ENCODE measurements at regions not wholly inside any gene's neighbourhood (a gene's known extent, or its start where the extent isn't known, plus 50 kb on each side); places are given as distances from the start of the nearest gene placed in this dataset.

DNA sequence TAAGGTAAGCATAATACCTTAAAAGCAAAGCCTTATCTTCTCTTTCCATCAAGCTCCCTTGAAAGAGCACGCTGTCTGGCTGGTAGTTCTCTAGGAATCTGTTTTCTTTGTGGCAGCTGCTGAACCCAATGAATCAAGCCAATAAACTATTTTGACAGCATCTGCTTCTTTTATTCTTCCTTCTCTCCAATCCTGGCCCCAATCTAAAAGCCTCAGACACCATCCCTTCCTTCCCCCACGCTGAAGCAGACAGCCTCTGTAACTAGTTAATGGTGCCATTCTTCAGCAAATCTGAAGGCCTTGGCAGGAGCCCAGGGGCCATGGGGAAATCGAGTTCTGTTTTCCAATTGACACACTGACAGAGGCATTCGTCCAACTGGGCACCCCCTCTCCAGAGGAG is 186.6 kb upstream of the LYZL1 start:
- TF ChIP-seq, protein P1, sequence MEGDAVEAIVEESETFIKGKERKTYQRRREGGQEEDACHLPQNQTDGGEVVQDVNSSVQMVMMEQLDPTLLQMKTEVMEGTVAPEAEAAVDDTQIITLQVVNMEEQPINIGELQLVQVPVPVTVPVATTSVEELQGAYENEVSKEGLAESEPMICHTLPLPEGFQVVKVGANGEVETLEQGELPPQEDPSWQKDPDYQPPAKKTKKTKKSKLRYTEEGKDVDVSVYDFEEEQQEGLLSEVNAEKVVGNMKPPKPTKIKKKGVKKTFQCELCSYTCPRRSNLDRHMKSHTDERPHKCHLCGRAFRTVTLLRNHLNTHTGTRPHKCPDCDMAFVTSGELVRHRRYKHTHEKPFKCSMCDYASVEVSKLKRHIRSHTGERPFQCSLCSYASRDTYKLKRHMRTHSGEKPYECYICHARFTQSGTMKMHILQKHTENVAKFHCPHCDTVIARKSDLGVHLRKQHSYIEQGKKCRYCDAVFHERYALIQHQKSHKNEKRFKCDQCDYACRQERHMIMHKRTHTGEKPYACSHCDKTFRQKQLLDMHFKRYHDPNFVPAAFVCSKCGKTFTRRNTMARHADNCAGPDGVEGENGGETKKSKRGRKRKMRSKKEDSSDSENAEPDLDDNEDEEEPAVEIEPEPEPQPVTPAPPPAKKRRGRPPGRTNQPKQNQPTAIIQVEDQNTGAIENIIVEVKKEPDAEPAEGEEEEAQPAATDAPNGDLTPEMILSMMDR (IDR thresholded peaks at IDR 0.05) = no peak
- TF ChIP-seq POLR2A (IDR thresholded peaks at IDR 0.05) = no peak
